ENCODE measurements at regions not wholly inside any gene's neighbourhood (a gene's known extent, or its start where the extent isn't known, plus 50 kb on each side); places are given as distances from the start of the nearest gene placed in this dataset.

DNA sequence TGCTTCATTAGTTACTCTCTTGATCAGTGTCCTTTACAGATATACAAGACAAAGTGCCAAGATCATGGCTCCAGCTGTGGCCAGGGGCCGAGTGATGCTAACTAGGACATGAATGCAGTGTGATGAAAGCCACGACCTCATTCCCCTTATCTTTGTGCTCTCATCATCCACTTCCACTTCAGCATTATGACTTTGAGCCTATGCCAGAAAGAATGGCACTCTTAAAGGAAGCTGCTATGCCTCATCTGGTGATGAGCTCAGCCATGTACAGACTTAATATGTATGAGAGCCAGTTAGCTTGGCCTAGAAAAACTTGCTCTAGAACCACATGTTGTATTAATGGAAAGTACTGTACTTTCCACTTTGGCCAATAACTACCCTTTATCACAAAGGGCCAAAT, 179.1 kb downstream of the TOX3 start:
- no peaks in the 10 kb centered on the region for H3K9me3 Mint-ChIP-seq (ENCODE audit: low read depth, unreplicated experiment)
- TF ChIP-seq, protein P1, sequence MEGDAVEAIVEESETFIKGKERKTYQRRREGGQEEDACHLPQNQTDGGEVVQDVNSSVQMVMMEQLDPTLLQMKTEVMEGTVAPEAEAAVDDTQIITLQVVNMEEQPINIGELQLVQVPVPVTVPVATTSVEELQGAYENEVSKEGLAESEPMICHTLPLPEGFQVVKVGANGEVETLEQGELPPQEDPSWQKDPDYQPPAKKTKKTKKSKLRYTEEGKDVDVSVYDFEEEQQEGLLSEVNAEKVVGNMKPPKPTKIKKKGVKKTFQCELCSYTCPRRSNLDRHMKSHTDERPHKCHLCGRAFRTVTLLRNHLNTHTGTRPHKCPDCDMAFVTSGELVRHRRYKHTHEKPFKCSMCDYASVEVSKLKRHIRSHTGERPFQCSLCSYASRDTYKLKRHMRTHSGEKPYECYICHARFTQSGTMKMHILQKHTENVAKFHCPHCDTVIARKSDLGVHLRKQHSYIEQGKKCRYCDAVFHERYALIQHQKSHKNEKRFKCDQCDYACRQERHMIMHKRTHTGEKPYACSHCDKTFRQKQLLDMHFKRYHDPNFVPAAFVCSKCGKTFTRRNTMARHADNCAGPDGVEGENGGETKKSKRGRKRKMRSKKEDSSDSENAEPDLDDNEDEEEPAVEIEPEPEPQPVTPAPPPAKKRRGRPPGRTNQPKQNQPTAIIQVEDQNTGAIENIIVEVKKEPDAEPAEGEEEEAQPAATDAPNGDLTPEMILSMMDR (IDR thresholded peaks at IDR 0.05; ENCODE audit: unreplicated experiment), result no peak
- H3K27ac Mint-ChIP-seq (ENCODE audit: unreplicated experiment), result no peak overlapping the region
- CTCF ChIA-PET, result no interaction called here
- no peaks in the 10 kb centered on the region for H3K4me1 Mint-ChIP-seq (ENCODE audit: low read depth, unreplicated experiment)
- intact Hi-C loops (cut with micrococcal nuclease; ENCODE audit: unreplicated experiment), result no loop called here
- no peak overlapping the region for H3K4me3 Mint-ChIP-seq (ENCODE audit: low read depth, unreplicated experiment)
- H3K27me3 Mint-ChIP-seq (ENCODE audit: unreplicated experiment), result no peaks in the 10 kb centered on the region
- no peaks in the 10 kb centered on the region for H3K36me3 Mint-ChIP-seq (ENCODE audit: insufficient read depth, unreplicated experiment)
- no peak for DNase-seq
- BruUV-seq (replicated peaks), result no TSS peak

DNA sequence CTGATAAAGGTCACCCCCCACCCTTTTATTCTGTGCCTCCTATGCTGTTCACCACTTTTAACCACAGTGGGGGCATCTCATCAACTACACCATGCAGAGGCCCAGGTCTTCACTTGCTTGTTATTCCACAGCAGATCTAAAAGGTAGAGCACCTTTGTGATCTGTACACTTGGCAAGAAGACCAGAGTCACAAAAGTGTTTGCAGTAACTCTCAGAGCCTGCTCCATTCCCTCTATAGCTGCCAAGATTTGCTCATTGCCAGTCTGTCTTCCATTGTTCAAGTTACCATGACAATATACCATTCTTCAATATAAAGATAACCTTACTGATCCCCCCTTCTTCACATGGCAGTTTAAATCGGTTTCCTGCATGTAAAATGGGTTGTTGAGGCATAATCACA, 180.0 kb downstream of the TOX3 start:
- DNase-seq, result no peak
- no peaks in the 10 kb centered on the region for H3K27me3 Mint-ChIP-seq (ENCODE audit: unreplicated experiment)
- H3K36me3 Mint-ChIP-seq (ENCODE audit: insufficient read depth, unreplicated experiment), result no peaks in the 10 kb centered on the region
- CTCF ChIA-PET, result no interaction called here
- no TSS peak for BruUV-seq (replicated peaks)
- no peaks in the 10 kb centered on the region for H3K9me3 Mint-ChIP-seq (ENCODE audit: low read depth, unreplicated experiment)
- no peaks in the 10 kb centered on the region for H3K4me1 Mint-ChIP-seq (ENCODE audit: low read depth, unreplicated experiment)
- TF ChIP-seq, protein P1 (IDR thresholded peaks at IDR 0.05; ENCODE audit: unreplicated experiment), result no peak
- intact Hi-C loops (cut with micrococcal nuclease; ENCODE audit: unreplicated experiment), result no loop called here
- no peak overlapping the region for H3K27ac Mint-ChIP-seq (ENCODE audit: unreplicated experiment)
- H3K4me3 Mint-ChIP-seq (ENCODE audit: low read depth, unreplicated experiment), result no peak overlapping the region

DNA sequence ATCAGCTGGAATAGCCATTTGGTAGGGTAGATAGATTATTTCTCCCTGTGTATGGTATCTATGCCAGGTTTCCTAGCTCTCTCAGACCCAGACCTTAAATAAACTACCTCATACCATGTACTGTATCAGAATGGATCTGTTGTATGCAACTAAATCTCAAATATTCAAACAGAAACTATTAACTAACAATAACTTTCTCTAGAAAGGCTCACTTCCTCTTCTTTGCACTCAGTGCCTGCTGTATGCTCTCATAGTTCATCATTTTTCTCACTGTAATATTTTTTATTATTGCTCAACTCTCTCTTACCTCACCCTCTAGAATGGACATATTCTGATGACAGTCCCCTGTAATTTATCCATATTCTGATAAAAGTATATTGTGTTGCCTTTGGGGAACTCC, 182.4 kb downstream of the TOX3 start:
- Mint-ChIP-seq H3K4me3 (ENCODE audit: low read depth, unreplicated experiment) (no peak overlapping the region), H3K27me3 (ENCODE audit: unreplicated experiment) (no peaks in the 10 kb centered on the region), H3K4me1 (ENCODE audit: low read depth, unreplicated experiment) (no peaks in the 10 kb centered on the region), H3K36me3 (ENCODE audit: insufficient read depth, unreplicated experiment) (no peaks in the 10 kb centered on the region), H3K27ac (ENCODE audit: unreplicated experiment) (no peak overlapping the region), H3K9me3 (ENCODE audit: low read depth, unreplicated experiment) (no peaks in the 10 kb centered on the region)
- CTCF ChIA-PET, result no interaction called here
- no peak for DNase-seq
- TF ChIP-seq, protein P1 (IDR thresholded peaks at IDR 0.05; ENCODE audit: unreplicated experiment), result no peak
- no TSS peak for BruUV-seq (replicated peaks)
- intact Hi-C loops (cut with micrococcal nuclease; ENCODE audit: unreplicated experiment), result no loop called here

DNA sequence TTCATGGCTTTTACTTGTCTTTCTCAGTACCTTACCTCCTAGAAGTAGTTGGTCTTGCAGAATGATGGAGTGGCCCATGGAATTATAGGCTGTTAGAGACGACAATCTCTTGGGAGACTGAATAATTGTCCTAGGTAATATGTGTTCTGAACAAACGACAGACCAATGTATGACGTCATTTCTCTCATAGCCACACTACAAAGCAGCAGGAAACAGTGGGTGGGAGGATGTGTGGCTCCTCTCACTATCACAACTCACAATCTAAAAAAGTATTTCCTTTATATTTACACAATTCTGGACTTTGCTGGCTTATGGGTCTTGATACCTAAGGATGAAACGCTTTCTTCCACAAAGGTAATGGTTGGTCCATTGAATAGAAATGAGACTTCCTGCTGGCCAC, 183.9 kb downstream of the TOX3 start:
- Mint-ChIP-seq H3K36me3 (ENCODE audit: insufficient read depth, unreplicated experiment) (no peaks in the 10 kb centered on the region), H3K9me3 (ENCODE audit: low read depth, unreplicated experiment) (no peaks in the 10 kb centered on the region), H3K27ac (ENCODE audit: unreplicated experiment) (no peak overlapping the region), H3K4me1 (ENCODE audit: low read depth, unreplicated experiment) (no peaks in the 10 kb centered on the region), H3K4me3 (ENCODE audit: low read depth, unreplicated experiment) (no peak overlapping the region), H3K27me3 (ENCODE audit: unreplicated experiment) (no peaks in the 10 kb centered on the region)
- intact Hi-C loops (cut with micrococcal nuclease; ENCODE audit: unreplicated experiment), result no loop called here
- BruUV-seq (replicated peaks), result no TSS peak
- DNase-seq, result no peak
- TF ChIP-seq, protein P1 (IDR thresholded peaks at IDR 0.05; ENCODE audit: unreplicated experiment), result no peak
- CTCF ChIA-PET, result no interaction called here

DNA sequence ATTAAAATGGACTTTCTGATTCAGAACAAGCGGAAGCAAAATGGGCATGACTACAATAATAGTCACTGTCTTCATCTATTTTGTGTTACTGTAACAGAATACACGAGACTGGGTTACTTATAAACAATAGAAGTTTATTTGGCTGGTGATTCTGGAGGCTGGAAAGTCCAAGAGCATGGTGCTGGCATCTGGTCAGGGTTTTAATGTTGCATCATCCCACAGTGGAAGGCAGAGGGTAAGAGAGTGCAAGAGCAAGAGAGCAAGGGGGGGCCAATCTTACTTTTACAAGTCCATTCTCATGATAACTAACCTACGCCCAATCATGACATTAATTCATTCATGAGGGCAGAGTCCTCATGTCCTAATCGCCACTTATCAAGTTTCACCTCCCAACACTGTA, 189.2 kb downstream of the TOX3 start:
- Mint-ChIP-seq H3K9me3 (ENCODE audit: low read depth, unreplicated experiment) (peaks cover 3% of the 10 kb centered on the region), H3K4me3 (ENCODE audit: low read depth, unreplicated experiment) (no peak overlapping the region), H3K27ac (ENCODE audit: unreplicated experiment) (no peak overlapping the region), H3K36me3 (ENCODE audit: insufficient read depth, unreplicated experiment) (no peaks in the 10 kb centered on the region), H3K4me1 (ENCODE audit: low read depth, unreplicated experiment) (no peaks in the 10 kb centered on the region), H3K27me3 (ENCODE audit: unreplicated experiment) (no peaks in the 10 kb centered on the region)
- DNase-seq, result no peak
- intact Hi-C loops (cut with micrococcal nuclease; ENCODE audit: unreplicated experiment), result no loop called here
- TF ChIP-seq, protein P1 (IDR thresholded peaks at IDR 0.05; ENCODE audit: unreplicated experiment), result no peak
- CTCF ChIA-PET, result no interaction called here
- no TSS peak for BruUV-seq (replicated peaks)

All from Calu3 (cell line).